K562 (cell line): ENCODE measurements at regions not wholly inside any gene's neighbourhood (a gene's known extent, or its start where the extent isn't known, plus 50 kb on each side); places are given as distances from the start of the nearest gene placed in this dataset.

Experiments used
- CHD2 ChIP-seq: IDR thresholded peaks from 2 replicates; pipeline ENCODE4 v1.6.1; 2011; ENCODE audit warnings: low read depth, low read length
- GABPB1 ChIP-seq: sonication (generic); formaldehyde crosslinking; IDR thresholded peaks from 2 replicates; pipeline ENCODE4 v1.8.0; 2022; ENCODE audit warnings: mild to moderate bottlenecking, missing genetic modification reagents
- KDM1A ChIP-seq, 2 experiments: fragments of 450-650 bp; IDR thresholded peaks; 2 replicates each; pipeline ENCODE4 v1.6.1; 2016; ENCODE audit warnings: mild to moderate bottlenecking in 2 of 2
- L3MBTL2 ChIP-seq: fragments of 450-650 bp; IDR thresholded peaks from 2 replicates; pipeline ENCODE4 v1.6.1; 2016; ENCODE audit warnings: mild to moderate bottlenecking, moderate library complexity
- LARP7 ChIP-seq: fragments of 450-650 bp; IDR thresholded peaks from 2 replicates; pipeline ENCODE4 v1.6.1; 2016
- MCM3 ChIP-seq: fragments of 450-650 bp; IDR thresholded peaks from 2 replicates; pipeline ENCODE4 v1.6.1; 2016
- RAD21 ChIP-seq, 2 experiments: fragments of 250-450 bp in 1 of 2; fragments of 450-650 bp in 1 of 2; sonication (Bioruptor Pico) in 1 of 2; formaldehyde crosslinking in 1 of 2; IDR thresholded peaks in 1 of 2; conservative IDR thresholded peaks in 1 of 2; 2 replicates each; pipeline versions ENCODE4 v1.4.0 to v1.8.0; 2020 to 2022; ENCODE audit warnings: mild to moderate bottlenecking in 2 of 2, moderate library complexity in 1 of 2
- SMARCE1 ChIP-seq: fragments of 450-650 bp; IDR thresholded peaks from 2 replicates; pipeline ENCODE4 v1.7.1; 2016; ENCODE audit warnings: mild to moderate bottlenecking
- ZNF785 ChIP-seq: fragments of 250-450 bp; sonication (Bioruptor Pico); IDR thresholded peaks from 2 replicates; pipeline ENCODE4 v1.4.0; 2020; ENCODE audit warnings: mild to moderate bottlenecking
- TF ChIP-seq, protein P1 (sequence below): fragments of 150-350 bp; conservative IDR thresholded peaks from 2 replicates; pipeline ENCODE4 v1.6.1; 2014; ENCODE audit warnings: low read length
- TF ChIP-seq, protein P2 (sequence below): fragments of 450-650 bp; IDR thresholded peaks from 2 replicates; pipeline ENCODE4 v1.6.1; 2018; ENCODE audit warnings: mild to moderate bottlenecking, low read depth; ENCODE audit not compliant: partially characterized antibody
- TF ChIP-seq, protein P3 (sequence below): fragments of 250-450 bp; sonication (Bioruptor Pico); IDR thresholded peaks from 2 replicates; pipeline ENCODE4 v1.4.0; 2020
- TF ChIP-seq, protein P4 (sequence below): fragments of 250-450 bp; sonication (Bioruptor Pico); IDR thresholded peaks from 2 replicates; pipeline ENCODE4 v1.9.0; 2021; ENCODE audit warnings: mild to moderate bottlenecking, inconsistent platforms
- TF ChIP-seq, protein P5 (sequence below): fragments of 450-650 bp; IDR thresholded peaks from 2 replicates; pipeline ENCODE4 v1.6.1; 2017; ENCODE audit warnings: mild to moderate bottlenecking, moderate library complexity

DNA sequence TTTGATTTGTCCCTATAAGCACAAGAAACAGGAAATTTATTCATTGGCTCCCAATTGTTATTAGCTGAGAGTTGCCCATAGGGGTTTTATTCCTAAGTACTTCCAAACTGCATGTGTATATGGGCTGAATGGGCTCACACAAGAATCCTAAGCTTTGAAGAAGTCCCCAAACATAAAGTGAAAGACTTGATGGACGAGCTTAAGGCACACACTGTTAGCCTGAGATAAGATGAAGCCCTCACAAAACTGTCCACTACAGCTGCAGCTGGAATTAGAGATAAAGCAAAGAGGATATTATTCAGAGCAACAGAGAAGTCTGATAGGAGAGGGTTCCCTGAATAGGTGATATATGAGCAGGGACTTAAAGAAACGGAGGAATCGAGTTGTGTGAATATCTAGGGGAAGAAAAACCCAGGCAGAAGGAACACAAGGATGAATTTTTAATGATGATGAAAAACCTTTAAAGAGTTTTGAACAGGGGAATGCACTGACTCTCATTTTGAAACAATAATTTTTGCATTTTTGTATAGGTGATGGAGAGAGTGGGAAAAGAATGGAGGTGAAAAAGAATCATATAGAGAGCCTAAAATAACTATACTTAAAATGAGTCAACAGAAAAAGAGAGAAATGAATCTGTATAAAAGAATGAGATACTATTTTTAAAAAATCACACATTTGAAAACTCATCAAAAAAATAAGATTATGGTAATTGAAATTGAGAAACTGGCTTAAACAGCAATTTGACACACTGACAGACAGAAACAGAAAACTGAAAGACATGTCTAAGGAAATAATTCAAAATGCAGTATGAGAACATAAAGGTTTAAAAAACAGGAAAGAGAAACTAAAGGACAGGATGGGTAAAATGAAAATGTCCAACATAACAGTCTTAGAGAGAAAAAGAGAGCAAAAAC is 133.6 kb upstream of the POGK start (continued):
- TF ChIP-seq, protein P1, sequence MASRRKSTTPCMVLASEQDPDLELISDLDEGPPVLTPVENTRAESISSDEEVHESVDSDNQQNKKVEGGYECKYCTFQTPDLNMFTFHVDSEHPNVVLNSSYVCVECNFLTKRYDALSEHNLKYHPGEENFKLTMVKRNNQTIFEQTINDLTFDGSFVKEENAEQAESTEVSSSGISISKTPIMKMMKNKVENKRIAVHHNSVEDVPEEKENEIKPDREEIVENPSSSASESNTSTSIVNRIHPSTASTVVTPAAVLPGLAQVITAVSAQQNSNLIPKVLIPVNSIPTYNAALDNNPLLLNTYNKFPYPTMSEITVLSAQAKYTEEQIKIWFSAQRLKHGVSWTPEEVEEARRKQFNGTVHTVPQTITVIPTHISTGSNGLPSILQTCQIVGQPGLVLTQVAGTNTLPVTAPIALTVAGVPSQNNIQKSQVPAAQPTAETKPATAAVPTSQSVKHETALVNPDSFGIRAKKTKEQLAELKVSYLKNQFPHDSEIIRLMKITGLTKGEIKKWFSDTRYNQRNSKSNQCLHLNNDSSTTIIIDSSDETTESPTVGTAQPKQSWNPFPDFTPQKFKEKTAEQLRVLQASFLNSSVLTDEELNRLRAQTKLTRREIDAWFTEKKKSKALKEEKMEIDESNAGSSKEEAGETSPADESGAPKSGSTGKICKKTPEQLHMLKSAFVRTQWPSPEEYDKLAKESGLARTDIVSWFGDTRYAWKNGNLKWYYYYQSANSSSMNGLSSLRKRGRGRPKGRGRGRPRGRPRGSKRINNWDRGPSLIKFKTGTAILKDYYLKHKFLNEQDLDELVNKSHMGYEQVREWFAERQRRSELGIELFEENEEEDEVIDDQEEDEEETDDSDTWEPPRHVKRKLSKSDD = no peak
- TF ChIP-seq, protein P2, sequence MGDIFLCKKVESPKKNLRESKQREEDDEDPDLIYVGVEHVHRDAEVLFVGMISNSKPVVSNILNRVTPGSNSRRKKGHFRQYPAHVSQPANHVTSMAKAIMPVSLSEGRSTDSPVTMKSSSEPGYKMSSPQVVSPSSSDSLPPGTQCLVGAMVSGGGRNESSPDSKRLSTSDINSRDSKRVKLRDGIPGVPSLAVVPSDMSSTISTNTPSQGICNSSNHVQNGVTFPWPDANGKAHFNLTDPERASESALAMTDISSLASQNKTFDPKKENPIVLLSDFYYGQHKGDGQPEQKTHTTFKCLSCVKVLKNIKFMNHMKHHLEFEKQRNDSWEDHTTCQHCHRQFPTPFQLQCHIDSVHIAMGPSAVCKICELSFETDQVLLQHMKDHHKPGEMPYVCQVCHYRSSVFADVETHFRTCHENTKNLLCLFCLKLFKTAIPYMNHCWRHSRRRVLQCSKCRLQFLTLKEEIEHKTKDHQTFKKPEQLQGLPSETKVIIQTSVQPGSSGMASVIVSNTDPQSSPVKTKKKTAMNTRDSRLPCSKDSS = no peak
- TF ChIP-seq, protein P3, sequence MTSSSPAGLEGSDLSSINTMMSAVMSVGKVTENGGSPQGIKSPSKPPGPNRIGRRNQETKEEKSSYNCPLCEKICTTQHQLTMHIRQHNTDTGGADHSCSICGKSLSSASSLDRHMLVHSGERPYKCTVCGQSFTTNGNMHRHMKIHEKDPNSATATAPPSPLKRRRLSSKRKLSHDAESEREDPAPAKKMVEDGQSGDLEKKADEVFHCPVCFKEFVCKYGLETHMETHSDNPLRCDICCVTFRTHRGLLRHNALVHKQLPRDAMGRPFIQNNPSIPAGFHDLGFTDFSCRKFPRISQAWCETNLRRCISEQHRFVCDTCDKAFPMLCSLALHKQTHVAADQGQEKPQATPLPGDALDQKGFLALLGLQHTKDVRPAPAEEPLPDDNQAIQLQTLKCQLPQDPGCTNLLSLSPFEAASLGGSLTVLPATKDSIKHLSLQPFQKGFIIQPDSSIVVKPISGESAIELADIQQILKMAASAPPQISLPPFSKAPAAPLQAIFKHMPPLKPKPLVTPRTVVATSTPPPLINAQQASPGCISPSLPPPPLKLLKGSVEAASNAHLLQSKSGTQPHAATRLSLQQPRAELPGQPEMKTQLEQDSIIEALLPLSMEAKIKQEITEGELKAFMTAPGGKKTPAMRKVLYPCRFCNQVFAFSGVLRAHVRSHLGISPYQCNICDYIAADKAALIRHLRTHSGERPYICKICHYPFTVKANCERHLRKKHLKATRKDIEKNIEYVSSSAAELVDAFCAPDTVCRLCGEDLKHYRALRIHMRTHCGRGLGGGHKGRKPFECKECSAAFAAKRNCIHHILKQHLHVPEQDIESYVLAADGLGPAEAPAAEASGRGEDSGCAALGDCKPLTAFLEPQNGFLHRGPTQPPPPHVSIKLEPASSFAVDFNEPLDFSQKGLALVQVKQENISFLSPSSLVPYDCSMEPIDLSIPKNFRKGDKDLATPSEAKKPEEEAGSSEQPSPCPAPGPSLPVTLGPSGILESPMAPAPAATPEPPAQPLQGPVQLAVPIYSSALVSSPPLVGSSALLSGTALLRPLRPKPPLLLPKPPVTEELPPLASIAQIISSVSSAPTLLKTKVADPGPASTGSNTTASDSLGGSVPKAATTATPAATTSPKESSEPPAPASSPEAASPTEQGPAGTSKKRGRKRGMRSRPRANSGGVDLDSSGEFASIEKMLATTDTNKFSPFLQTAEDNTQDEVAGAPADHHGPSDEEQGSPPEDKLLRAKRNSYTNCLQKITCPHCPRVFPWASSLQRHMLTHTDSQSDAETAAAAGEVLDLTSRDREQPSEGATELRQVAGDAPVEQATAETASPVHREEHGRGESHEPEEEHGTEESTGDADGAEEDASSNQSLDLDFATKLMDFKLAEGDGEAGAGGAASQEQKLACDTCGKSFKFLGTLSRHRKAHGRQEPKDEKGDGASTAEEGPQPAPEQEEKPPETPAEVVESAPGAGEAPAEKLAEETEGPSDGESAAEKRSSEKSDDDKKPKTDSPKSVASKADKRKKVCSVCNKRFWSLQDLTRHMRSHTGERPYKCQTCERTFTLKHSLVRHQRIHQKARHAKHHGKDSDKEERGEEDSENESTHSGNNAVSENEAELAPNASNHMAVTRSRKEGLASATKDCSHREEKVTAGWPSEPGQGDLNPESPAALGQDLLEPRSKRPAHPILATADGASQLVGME (CRISPR knock-in tag) = no peak
- TF ChIP-seq L3MBTL2 (peak; percentile 42), SMARCE1 (peak; percentile 100), GABPB1 (no peak), RAD21 (CRISPR knock-in tag; conservative IDR thresholded peaks at IDR 0.05 in 1 of 2, IDR thresholded peaks at IDR 0.05 in 1 of 2) (peak; percentile 21 to 30; a peak in 2 of 4 replicates), LARP7 (no peak; the same call in 1 of the 2 replicates), ZNF785 (CRISPR knock-in tag) (no peak), CHD2 (no peak), KDM1A (IDR thresholded peaks at IDR 0.05) (peak; percentile 96 to 97), MCM3 (no peak)
- TF ChIP-seq, protein P4, sequence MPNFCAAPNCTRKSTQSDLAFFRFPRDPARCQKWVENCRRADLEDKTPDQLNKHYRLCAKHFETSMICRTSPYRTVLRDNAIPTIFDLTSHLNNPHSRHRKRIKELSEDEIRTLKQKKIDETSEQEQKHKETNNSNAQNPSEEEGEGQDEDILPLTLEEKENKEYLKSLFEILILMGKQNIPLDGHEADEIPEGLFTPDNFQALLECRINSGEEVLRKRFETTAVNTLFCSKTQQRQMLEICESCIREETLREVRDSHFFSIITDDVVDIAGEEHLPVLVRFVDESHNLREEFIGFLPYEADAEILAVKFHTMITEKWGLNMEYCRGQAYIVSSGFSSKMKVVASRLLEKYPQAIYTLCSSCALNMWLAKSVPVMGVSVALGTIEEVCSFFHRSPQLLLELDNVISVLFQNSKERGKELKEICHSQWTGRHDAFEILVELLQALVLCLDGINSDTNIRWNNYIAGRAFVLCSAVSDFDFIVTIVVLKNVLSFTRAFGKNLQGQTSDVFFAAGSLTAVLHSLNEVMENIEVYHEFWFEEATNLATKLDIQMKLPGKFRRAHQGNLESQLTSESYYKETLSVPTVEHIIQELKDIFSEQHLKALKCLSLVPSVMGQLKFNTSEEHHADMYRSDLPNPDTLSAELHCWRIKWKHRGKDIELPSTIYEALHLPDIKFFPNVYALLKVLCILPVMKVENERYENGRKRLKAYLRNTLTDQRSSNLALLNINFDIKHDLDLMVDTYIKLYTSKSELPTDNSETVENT (CRISPR knock-in tag) = no peak
- TF ChIP-seq, protein P5, sequence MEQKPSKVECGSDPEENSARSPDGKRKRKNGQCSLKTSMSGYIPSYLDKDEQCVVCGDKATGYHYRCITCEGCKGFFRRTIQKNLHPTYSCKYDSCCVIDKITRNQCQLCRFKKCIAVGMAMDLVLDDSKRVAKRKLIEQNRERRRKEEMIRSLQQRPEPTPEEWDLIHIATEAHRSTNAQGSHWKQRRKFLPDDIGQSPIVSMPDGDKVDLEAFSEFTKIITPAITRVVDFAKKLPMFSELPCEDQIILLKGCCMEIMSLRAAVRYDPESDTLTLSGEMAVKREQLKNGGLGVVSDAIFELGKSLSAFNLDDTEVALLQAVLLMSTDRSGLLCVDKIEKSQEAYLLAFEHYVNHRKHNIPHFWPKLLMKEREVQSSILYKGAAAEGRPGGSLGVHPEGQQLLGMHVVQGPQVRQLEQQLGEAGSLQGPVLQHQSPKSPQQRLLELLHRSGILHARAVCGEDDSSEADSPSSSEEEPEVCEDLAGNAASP = no peak
